ENCODE measurements at regions not wholly inside any gene's neighbourhood (a gene's known extent, or its start where the extent isn't known, plus 50 kb on each side); places are given as distances from the start of the nearest gene placed in this dataset.
A peak's percentile ranks its signal among the peaks of the same experiment; 100 is the strongest.

- no peak for DNase-seq (ENCODE audit: low spot score)
Measured at GRCh38 chr13:110097013-110097412, 209.9 kb downstream of the COL4A1 start.

- DNase-seq (ENCODE audit: low spot score), result no peak
Measured at GRCh38 chr13:110092831-110093247, 214.1 kb downstream of the COL4A1 start.

- DNase-seq (ENCODE audit: low spot score), result no peak
Measured at GRCh38 chr13:110089815-110090214, 217.1 kb downstream of the COL4A1 start.

DNA sequence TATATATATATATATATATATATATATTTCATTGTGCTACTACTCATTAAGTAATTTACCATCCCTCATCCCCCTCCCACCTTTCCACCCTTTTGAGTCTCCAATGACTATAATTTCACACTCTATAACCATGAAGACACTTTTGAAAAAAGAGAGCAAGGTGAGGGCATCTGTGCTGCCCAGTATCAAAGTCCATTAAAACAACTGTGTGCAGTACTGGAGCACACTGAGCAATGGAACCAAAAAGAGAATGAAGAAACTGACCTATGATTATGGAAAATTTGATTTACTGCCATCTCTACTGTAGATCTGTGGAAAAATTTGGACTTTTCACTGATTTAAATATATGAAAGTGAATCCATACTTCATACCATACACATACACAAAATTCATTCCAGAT lies 217.9 kb downstream of the COL4A1 start:
- no peak for DNase-seq (ENCODE audit: low spot score)

GRCh38 chr13:110073982-110074381 lies 233.0 kb downstream of the COL4A1 start:
- peak; percentile 9 for DNase-seq (ENCODE audit: low spot score)

- DNase-seq (ENCODE audit: low spot score), result peak; percentile 53
Measured at GRCh38 chr13:110070511-110071120, 236.3 kb downstream of the COL4A1 start.

- DNase-seq (ENCODE audit: low spot score), result no peak
Measured at GRCh38 chr13:110070046-110070445, 236.9 kb downstream of the COL4A1 start.

- no peak for DNase-seq (ENCODE audit: low spot score)
Measured at GRCh38 chr13:110068176-110068473, 238.8 kb downstream of the COL4A1 start.

DNA sequence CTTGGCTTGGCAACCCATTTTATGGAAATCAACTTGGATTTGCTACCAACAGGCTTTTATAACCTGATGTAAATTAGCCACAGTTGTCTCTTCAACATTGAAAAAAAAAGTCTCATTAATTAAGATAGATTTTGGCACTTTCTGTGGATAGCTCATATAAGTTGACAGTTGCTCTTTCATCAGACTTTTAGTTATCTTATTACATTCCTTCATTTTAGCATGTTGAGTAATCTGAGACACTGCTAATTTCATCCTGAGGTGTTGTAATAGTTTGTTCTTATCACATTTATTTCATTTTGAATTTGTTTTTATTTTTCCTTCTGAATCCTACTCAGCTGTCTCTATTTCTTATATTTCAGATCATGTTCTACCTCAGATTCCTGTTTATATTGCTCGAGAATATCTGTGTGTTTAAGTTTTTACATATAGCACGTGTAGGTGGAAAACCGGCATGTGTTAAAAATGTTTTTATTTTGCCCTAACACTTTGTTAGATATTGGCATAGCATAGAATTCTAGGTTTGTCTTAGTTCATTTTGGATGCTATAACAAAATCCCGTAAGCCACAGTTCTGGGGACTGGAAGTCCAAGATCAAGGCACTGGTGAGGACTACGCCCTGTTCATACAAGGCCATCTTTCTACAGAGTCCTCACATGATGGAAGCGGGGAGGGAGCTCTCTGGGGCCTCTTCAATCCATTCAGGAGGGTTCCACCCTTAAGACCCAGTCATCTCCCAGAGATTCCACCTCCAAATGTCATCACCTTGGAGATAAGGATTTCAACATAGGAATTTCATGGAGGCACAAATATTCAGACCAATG lies 239.4 kb downstream of the COL4A1 start:
- no peak for DNase-seq (ENCODE audit: low spot score)

GRCh38 chr13:110065780-110066179 lies 241.2 kb downstream of the COL4A1 start:
- DNase-seq (ENCODE audit: low spot score), result no peak

- no peak for DNase-seq (ENCODE audit: low spot score)
Measured at GRCh38 chr13:110063490-110064421, 243.2 kb downstream of the COL4A1 start.

GRCh38 chr13:110062777-110063442 lies 244.0 kb downstream of the COL4A1 start:
- DNase-seq (ENCODE audit: low spot score), result no peak

DNA sequence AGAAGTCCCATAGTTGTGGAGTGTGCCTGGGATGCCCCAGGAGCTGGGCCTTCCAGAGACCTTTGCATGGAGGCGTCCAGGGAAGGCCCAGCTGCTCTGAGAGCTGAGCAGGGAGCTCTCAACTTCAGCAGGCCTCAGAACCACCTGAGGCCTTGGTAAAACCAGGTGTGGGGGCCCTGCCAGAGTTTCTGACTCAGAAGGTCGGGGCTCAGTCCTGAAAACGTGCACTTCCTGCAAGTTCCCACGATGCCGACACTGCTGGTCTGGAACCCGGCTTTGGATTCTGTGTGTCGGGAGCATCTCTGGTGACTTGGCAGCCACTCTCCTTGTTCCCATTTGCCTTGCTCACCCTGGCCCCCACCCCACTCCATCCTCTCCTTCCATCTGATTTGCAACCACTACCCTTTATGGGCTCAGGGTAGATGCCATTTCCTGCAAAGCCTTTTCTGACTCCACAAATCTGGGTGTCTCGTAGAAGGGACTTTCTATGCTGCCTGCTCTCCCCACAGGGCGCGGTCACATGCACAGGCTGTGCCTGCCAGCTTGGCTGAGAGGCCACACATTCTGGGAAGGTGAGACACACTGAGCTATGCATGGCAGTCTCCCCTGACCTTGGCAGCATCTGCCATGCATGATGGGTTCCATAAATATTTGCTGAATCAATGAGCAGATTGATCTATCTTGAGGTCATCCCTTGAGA lies 244.7 kb downstream of the COL4A1 start:
- peak; percentile 95 for DNase-seq (ENCODE audit: low spot score)

DNA sequence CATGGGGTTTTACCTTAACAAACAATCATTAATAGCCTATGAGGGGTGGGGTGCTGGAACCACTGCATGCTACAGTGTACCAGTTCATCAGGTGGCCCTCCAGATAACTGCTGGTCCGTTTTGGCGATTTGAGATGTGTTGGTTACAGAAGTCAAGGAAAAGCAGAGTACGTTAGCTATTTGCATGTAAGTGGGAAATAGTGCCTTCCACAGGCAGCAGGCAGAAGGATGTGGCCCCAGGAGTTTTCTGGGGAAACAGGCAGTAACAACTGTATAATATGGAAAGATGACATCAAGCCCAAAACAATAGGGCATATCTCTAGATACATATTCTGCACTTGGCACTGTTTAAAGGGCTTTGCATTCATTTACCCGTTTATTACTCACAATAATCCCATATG lies 245.7 kb downstream of the COL4A1 start:
- no peak for DNase-seq (ENCODE audit: low spot score)

- no peak for DNase-seq (ENCODE audit: low spot score)
Measured at GRCh38 chr13:110057052-110057451, 249.9 kb downstream of the COL4A1 start.

DNA sequence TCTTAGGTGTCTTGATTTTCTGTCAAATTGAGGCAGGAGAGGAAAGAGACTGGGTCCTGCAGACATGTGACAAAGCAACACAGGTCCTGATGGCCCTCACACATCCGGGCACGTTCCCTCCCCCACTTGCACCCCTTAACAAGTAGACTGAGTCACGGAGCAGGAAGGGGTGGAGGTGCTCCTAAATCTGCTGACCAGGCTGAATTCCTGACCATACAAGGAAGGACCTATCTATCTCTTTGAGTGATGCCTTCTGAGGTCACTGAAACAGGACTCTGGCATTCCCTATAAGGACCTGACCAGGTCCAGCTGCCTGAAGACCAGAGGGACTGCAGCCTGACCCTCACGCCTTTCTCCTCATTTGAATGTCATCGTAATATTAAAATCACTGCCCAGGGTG lies 250.3 kb downstream of the COL4A1 start:
- DNase-seq (ENCODE audit: low spot score), result no peak

DNA sequence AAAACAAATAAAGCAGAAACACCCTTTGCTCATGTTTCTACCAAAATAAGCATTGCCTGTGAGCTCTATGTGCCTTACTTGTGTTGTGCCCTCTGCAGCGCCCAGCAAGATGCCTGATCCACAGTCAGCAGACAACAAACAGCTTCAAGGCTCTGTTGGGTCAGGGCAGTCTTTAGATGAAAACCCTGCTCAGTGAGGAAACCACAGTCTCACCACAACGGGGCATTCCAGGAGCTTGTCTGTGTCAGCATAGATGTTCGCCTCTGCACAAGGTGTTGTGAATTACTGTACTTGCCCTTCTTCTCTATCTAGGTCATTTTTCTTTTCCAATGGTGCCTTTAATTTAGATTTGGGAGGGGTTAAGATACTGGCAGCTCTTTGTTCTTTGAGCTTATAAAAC lies 251.9 kb downstream of the COL4A1 start:
- DNase-seq (ENCODE audit: low spot score), result peak; percentile 56

GRCh38 chr13:110054041-110054440 lies 252.9 kb downstream of the COL4A1 start:
- no peak for DNase-seq (ENCODE audit: low spot score)

- peak; percentile 95 for DNase-seq (ENCODE audit: low spot score)
Measured at GRCh38 chr13:110047496-110047895, 259.5 kb downstream of the COL4A1 start.

DNA sequence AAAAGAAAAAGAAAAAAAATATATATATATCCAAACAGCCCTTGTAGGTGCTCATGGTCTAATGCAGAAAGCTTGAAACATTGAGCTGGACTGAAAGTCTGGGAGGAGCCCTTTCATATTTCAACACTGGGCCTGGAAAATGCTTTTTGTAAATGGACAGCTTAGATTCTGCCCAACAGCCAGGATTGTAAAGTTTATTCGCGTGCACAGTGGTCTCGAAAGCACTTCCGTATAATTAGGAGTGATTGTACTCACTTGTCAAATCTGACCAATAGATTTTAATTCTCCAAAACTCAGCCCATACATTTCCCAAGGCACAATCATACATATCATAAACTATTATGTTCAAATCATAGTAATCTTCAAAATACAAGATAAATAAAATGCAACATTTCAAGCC lies 260.1 kb downstream of the COL4A1 start:
- DNase-seq (ENCODE audit: low spot score), result no peak

DNA sequence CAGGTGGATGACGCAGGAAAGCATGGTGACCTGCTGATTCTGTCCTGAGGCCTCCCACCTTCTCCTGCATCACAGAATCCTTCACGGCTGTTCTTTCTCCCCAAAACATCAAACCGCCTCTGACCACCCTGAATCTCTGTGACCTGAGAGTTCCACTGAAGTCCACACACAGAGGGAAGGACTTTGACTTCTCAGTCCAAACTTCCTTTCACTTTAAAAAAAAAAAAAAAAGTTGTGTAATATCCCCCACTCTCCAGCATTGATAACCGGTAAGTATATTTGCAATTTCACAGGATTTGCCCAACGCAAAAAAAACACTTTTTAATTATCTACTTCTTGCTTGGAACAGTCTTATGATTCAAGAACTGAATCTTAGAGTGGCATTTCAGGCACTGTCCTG lies 259.5 kb upstream of the IRS2 start:
- DNase-seq (ENCODE audit: low spot score), result no peak

DNA sequence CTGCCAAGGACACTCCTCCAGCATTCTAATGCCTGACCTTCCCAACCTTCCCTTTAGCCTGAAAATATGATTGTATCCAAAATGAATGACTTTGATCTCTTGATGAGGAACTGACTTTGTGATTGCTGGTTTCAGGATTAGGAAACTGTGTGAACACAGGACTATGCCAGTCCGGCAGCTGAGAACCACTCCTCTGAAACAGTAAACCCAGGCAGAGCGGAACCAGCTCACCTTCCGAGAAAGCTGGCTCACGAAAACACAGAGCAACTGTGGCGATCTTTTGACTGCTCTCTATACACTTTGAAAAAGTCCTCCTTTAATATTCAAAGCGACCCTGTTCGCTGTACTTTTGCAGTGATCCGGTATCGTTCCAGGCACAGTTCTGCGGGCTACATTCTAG lies 258.8 kb upstream of the IRS2 start:
- no peak for DNase-seq (ENCODE audit: low spot score)
